ENCODE measurements at regions not wholly inside any gene's neighbourhood (a gene's known extent, or its start where the extent isn't known, plus 50 kb on each side); places are given as distances from the start of the nearest gene placed in this dataset.
A peak's percentile ranks its signal among the peaks of the same experiment; 100 is the strongest.

DNA sequence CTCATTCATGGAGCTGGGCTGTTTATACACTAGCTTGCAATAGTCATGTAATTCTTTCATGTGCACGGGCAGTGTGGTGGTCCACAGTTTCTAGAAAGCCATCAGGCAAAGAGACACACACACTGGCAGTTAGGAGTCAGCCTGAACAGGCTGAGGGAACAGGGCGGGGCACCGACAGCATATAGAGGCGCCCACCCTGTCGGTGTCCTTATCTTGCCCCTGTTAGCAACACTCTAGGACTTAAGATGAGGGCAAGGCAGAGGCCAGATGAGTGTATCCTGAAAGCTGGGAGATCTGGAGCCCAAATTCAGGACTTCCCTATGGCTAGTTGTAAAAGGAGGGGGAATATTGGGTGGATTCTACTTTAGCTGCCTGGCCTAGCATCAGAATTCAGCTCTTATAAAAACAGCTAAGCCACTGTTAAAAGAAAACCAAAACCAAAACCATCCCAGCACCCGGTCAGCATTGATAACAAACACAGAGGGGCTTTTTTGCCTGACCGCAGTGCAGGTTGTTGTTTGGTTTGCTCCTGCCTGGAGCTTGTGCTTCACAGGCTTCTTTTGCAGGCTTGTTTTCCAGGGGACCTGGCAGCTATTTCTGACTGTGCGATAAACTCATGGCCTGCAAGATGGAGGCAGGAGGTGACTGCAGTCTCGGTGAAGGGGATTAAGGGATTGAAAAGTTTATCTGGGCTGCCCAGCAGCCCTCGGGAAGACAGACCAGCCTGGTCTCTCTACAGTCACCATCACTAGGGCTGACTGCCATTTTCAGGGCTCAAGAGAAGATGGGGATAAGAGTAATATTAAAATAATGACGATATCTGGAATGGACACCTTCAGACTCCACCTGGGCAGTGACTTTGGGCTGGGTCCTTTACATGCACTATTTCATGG is 638.9 kb downstream of the MID1IP1 start:
- intact Hi-C loops (cut with micrococcal nuclease) = loop anchor here (5.0 kb wide), 1 partner anchor 178 kb away; no protein-coding TSS in a partner anchor
- Mint-ChIP-seq H3K4me3 (peak overlapping the region; percentile 33), H3K4me1 (ENCODE audit: low read depth) (peaks cover 37% of the 10 kb centered on the region), H3K27me3 (no peaks in the 10 kb centered on the region), H3K36me3 (ENCODE audit: low read depth) (peaks cover 2% of the 10 kb centered on the region), H3K27ac (peak overlapping the region; percentile 93), H3K9me3 (peaks cover 8% of the 10 kb centered on the region)
- peak; percentile 37 for ATAC-seq
- peak; percentile 60 for DNase-seq
- ChIA-PET CTCF (interaction anchor here (1.4 kb wide), 1 partner anchor 14 kb away, joined by 3 read pairs; no protein-coding TSS in a partner anchor), POLR2A (no interaction called here)
- TF ChIP-seq, protein P1, sequence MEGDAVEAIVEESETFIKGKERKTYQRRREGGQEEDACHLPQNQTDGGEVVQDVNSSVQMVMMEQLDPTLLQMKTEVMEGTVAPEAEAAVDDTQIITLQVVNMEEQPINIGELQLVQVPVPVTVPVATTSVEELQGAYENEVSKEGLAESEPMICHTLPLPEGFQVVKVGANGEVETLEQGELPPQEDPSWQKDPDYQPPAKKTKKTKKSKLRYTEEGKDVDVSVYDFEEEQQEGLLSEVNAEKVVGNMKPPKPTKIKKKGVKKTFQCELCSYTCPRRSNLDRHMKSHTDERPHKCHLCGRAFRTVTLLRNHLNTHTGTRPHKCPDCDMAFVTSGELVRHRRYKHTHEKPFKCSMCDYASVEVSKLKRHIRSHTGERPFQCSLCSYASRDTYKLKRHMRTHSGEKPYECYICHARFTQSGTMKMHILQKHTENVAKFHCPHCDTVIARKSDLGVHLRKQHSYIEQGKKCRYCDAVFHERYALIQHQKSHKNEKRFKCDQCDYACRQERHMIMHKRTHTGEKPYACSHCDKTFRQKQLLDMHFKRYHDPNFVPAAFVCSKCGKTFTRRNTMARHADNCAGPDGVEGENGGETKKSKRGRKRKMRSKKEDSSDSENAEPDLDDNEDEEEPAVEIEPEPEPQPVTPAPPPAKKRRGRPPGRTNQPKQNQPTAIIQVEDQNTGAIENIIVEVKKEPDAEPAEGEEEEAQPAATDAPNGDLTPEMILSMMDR (IDR thresholded peaks at IDR 0.05) = no peak

DNA sequence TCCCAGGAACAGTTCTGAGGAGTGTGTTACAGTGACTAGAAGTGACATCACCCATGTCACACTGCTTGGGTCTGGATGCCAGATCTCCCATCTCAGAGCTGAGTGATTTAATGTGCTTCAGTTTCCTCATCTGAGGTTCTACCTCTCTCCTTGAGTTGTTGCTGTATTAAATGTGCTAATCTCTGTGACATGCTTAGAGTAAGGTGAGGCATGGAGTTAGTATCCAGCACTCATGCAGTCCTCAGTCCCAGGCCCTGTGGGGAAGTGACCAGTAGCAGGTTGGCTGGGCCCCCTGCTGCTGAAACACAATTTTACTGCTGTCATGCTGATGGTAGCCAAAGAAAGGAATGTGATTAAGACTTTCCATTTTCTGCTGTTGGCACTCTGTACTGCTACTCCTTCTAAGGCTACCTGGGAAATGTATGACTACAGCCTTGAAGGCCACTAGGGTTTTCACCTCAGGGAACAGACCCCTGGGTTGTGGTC is 639.6 kb downstream of the MID1IP1 start:
- ATAC-seq (peak; percentile 70), DNase-seq (peak; percentile 46)
- ChIA-PET CTCF (no interaction called here), POLR2A (no interaction called here)
- peaks cover 8% of the 10 kb centered on the region for H3K9me3 Mint-ChIP-seq
- H3K27me3 Mint-ChIP-seq = no peaks in the 10 kb centered on the region
- peaks cover 2% of the 10 kb centered on the region for H3K36me3 Mint-ChIP-seq (ENCODE audit: low read depth)
- TF ChIP-seq, protein P1 (IDR thresholded peaks at IDR 0.05) = no peak
- intact Hi-C loops (cut with micrococcal nuclease) = loop anchor here (5.0 kb wide), 1 partner anchor 179 kb away; no protein-coding TSS in a partner anchor
- peak overlapping the region; percentile 19 for H3K4me3 Mint-ChIP-seq
- H3K27ac Mint-ChIP-seq = peak overlapping the region; percentile 93
- H3K4me1 Mint-ChIP-seq (ENCODE audit: low read depth) = peaks cover 41% of the 10 kb centered on the region

DNA sequence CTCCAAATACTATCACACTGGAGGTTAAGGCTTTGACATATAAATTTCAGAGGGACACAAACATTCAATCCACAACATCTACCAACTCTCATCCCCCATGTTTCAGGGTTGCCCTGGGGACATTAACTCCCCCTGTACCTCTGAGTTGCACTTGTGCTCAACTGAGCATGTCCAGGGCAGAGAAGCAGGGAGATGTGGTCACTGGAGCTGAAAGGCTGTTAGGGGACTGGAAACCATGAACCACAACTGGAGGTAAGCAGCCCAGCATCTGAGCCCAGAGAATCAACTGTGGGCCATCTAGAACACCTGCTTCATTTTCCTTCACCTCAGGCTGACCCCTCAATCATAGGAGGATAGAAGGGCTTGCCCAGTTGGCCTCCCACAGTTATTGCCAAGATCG is 641.1 kb downstream of the MID1IP1 start:
- no peak overlapping the region for H3K27ac Mint-ChIP-seq
- peaks cover 8% of the 10 kb centered on the region for H3K9me3 Mint-ChIP-seq
- no peaks in the 10 kb centered on the region for H3K36me3 Mint-ChIP-seq (ENCODE audit: low read depth)
- CTCF ChIA-PET = no interaction called here
- no peaks in the 10 kb centered on the region for H3K27me3 Mint-ChIP-seq
- H3K4me1 Mint-ChIP-seq (ENCODE audit: low read depth) = peaks cover 35% of the 10 kb centered on the region
- ATAC-seq (no peak), DNase-seq (no peak)
- no peak overlapping the region for H3K4me3 Mint-ChIP-seq
- POLR2A ChIA-PET = no interaction called here
- intact Hi-C loops (cut with micrococcal nuclease) = loop anchor here (5.0 kb wide), 1 partner anchor 180 kb away; no protein-coding TSS in a partner anchor
- TF ChIP-seq, protein P1 (IDR thresholded peaks at IDR 0.05) = no peak

DNA sequence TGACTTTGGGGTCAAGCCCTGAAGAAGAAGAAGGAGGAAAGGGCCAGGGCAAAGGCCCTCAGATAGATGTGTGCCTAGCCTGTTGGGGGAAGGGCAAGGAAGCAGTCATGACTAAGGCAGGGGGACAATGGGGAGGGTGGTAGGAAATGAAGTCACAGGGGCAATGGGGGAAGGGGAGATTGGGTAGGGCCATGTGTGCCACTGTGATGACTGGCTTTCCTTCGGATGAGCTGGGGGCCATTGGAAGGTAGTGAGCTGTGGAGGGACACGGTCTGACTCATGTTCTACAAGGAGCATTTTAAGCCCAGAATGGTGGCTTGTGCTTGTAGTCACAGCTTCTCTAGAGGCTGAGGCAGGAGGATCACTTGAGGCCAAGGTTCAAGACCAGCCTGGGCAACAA is 642.0 kb downstream of the MID1IP1 start:
- Mint-ChIP-seq H3K4me1 (ENCODE audit: low read depth) (peaks cover 39% of the 10 kb centered on the region), H3K4me3 (no peak overlapping the region), H3K27me3 (no peaks in the 10 kb centered on the region), H3K9me3 (peaks cover 4% of the 10 kb centered on the region), H3K36me3 (ENCODE audit: low read depth) (no peaks in the 10 kb centered on the region), H3K27ac (no peak overlapping the region)
- intact Hi-C loops (cut with micrococcal nuclease) = loop anchor here (5.0 kb wide), 1 partner anchor 181 kb away; no protein-coding TSS in a partner anchor
- DNase-seq = no peak
- TF ChIP-seq, protein P1 (IDR thresholded peaks at IDR 0.05) = no peak
- ChIA-PET CTCF (no interaction called here), POLR2A (no interaction called here)
- ATAC-seq = no peak

DNA sequence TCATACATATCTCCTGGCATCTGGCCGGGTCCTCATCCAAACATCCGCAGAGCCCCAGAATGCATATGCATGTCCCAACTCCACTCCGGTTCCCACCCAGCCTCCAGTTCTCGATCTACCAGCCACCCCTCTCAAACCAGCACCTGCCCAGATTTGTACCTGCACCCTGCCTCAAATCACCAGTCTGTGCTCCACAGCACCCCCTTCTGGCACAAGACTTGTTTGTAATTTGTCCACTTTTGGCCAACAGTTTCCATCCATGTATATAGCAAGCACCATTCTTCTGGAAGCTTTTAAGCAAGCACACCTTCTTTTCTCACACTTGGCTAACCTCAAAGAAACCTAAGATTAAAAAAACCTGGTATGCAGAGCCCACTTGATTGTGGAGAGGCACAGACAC is 644.1 kb downstream of the MID1IP1 start:
- DNase-seq (peak; percentile 58), ATAC-seq (no peak)
- Mint-ChIP-seq H3K4me1 (ENCODE audit: low read depth) (peaks cover 45% of the 10 kb centered on the region), H3K36me3 (ENCODE audit: low read depth) (no peaks in the 10 kb centered on the region), H3K27ac (no peak overlapping the region), H3K4me3 (no peak overlapping the region), H3K27me3 (no peaks in the 10 kb centered on the region), H3K9me3 (peaks cover 4% of the 10 kb centered on the region)
- TF ChIP-seq, protein P1 (IDR thresholded peaks at IDR 0.05) = no peak
- ChIA-PET POLR2A (no interaction called here), CTCF (no interaction called here)
- intact Hi-C loops (cut with micrococcal nuclease) = no loop called here
